Smooth muscle cell of the brain vasculature (primary cell): ENCODE measurements at regions not wholly inside any gene's neighbourhood (a gene's known extent, or its start where the extent isn't known, plus 50 kb on each side); places are given as distances from the start of the nearest gene placed in this dataset.

Source experiments
- DNase-seq: peaks from one replicate; pipeline ENCODE4 v3.0.0-alpha.2; 2012; ENCODE audit warnings: low read depth, low spot score

DNA sequence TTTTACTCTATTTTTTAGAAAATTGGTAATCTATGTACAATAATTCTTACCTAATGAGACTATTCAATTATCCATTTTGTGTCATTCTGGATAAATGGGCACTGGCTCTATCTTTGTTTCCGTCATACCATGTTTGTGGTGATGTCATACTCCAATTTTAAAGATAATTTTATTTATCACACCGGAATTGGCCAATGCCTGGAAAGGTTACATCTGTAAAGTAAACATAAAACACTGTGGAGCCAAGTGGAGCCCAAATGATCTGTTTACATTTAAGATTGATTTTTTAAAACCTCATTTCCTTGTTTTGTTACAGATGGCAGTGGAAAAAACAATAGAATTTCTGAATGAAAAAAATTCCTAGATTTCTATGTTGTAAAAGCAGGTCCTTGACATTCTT is 120.2 kb upstream of the GPRIN3 start:
- no peak for DNase-seq

- DNase-seq, result no peak
Observed at GRCh38 chr4:89425023-89425422, 117.4 kb upstream of the GPRIN3 start.

DNA sequence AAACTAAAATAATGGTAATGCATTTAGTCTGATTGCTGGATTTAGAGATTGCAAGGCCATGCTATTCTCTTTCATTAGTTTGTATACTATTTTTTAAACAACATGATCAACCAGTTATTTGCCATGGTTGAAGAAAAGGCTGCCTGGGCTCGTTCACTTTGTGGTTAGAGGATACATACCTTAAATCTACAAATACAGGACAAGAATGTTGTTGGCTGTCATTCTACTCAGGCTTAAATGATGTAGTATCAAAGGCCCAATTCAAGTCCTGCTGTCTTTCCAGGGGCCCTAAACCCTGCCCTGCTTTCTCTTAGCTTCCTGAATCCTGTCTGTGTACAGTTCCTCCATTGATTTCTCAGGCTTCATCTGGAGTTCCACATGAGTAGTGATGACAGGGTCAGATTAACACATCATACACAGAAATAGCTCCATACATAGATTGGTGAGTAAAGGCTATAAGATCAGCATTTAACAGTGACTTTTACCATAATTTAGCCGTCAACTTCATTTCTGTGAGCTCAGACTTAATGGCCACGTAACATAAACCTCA is 114.9 kb upstream of the GPRIN3 start:
- DNase-seq, result no peak

DNA sequence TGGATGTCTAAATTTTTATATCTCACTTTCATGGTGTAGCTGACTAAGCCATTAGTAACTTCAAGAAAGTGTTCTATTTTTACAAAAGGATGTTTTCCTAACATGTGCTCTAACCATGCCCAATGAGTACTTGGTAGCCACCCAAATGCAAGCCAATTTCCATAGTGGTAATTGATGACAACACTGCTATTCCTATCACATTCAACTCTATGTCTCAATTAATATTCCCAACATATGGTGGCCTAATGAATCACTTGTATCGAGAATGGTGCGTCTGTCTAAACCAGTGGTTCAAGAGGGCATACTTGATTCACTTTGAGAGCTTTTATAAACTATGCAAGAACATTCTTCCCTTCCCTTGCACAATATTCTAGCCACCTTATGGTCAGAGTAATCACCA is 112.9 kb upstream of the GPRIN3 start:
- DNase-seq, result no peak

DNA sequence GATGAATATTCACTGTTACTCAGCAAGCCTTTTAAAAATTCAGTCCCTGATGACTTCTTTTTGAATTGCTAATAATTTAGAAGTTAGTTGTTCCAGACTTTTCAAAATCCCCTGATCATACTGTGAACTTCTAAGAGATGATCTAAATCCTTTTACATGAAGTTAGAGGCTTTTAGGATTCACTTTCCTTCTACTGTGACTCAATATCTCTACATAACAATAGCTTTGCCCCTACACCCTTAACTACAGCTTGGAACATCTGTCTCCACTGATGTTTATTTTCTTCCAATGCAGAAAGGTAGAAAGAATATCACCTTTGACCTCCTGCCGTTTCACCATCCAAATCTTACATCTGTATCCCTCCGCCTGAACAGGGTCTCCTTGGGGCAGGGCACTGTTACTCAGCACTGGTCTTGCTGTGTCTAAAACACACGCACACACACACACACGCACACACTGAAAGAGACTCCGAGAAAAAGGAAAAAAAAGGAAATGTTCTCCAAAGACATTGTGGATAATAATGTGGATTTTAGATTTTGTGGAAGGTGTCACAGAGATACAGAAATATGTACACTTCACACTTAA is 111.6 kb upstream of the GPRIN3 start:
- no peak for DNase-seq

DNA sequence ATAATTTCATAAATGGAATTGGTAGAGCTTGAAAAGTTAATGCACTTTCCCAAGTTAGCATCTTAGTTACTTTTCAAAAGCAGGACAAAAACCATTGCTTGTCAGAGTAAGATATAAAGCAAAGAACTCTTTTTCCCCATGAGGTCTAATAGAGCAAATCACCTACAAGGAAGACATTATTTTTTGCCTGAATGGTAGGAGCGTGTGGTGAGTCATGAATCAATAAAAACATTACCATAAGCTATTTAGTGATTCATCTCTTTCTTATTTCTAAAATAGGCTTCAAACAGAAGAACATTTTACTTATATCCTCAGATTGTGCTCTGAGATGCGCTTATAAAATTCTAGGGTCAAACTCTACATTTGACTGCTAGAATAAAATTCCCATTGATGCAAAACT is 109.4 kb upstream of the GPRIN3 start:
- no peak for DNase-seq

GRCh38 chr4:89413518-89413917 is 105.9 kb upstream of the GPRIN3 start:
- no peak for DNase-seq

GRCh38 chr4:89411539-89412309 is 104.1 kb upstream of the GPRIN3 start:
- DNase-seq, result no peak

- no peak for DNase-seq
Observed at GRCh38 chr4:89410687-89411086, 103.1 kb upstream of the GPRIN3 start.

GRCh38 chr4:89404530-89404929 is 96.9 kb upstream of the GPRIN3 start:
- DNase-seq, result no peak

DNA sequence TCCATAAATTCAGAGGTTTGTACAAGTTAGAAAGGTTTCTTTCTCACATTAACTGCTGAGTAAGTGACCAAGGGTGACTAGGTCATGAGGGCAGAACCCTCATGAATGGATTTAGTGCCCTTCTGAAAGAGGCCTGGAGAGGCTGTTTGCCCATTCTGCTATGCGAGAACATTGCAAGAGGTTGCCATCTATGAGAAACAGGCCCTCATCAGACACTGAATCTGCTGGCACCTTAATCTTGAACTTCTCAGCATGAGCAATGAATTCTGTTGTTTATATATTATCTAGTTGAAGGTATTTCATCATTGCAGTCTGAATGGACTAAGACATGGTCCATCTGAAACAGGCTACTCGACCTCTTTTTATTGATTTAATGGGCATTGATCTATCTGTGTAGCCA is 96.2 kb upstream of the GPRIN3 start:
- no peak for DNase-seq

- DNase-seq, result no peak
Observed at GRCh38 chr4:89400287-89401035, 92.9 kb upstream of the GPRIN3 start.

DNA sequence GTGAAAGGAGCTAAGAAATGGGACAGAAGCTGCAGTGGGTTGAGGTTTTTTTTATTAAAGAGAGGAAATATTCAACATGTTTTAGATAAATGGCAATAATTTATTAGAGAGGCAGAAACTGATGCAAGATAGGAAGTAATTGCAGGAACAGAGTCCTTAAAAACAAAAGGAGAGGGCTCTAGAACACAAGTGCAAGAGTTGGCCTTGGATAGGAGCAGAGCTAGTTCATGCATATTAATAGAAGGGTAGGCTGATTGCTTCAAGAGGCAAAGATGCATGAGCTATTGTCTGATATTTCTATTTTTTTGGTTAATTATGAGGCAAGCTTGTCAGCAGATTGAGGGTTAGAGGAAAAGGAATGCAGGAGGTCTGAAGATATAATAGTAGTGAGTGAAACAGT is 91.0 kb upstream of the GPRIN3 start:
- no peak for DNase-seq

GRCh38 chr4:89398146-89398545 is 90.5 kb upstream of the GPRIN3 start:
- no peak for DNase-seq

- no peak for DNase-seq
Observed at GRCh38 chr4:89397441-89397840, 89.8 kb upstream of the GPRIN3 start.

DNA sequence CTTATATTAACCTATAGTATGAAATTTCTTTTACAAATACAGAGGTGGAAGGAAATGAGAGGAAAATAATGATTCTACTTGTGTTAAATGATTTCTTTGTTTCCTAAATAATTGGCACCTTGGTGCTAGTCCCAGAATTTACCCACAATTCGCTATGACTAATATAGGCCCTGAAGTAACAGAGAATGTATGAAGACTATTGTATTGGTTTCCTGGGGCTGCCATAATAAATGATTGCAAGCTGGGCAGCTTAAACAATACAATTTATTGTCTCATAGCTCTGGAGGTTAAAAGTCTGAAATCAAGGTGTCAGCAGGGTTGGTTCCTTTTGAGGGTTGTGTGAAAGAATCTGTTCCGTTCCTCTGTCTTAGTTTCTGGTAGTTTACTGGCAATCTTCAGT is 74.8 kb upstream of the GPRIN3 start:
- DNase-seq, result no peak

- no peak for DNase-seq
Observed at GRCh38 chr4:89380980-89381379, 73.4 kb upstream of the GPRIN3 start.

GRCh38 chr4:89379511-89380044 is 72.0 kb upstream of the GPRIN3 start:
- DNase-seq, result no peak

DNA sequence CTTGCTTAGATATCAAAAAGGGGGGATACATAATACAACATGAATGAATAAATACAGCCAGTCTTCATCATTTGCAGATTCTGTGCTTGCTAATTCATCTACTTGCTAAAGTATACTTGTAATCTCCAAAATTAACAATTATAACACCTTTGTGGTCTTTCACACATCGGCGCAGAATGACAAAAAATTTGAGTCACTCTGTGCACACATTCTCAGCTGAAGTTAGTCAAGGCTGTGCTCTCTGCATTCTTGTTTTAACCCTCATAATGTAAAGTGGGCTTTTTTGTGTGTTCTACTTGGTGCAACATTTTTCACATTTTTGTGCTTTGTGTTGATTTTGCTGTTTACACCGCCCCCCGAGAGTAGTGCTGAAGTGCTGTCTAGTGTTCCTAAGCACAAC is 65.8 kb upstream of the GPRIN3 start:
- DNase-seq, result no peak

GRCh38 chr4:89371614-89372013 is 64.0 kb upstream of the GPRIN3 start:
- no peak for DNase-seq

GRCh38 chr4:89369581-89369980 is 62.0 kb upstream of the GPRIN3 start:
- DNase-seq, result no peak

DNA sequence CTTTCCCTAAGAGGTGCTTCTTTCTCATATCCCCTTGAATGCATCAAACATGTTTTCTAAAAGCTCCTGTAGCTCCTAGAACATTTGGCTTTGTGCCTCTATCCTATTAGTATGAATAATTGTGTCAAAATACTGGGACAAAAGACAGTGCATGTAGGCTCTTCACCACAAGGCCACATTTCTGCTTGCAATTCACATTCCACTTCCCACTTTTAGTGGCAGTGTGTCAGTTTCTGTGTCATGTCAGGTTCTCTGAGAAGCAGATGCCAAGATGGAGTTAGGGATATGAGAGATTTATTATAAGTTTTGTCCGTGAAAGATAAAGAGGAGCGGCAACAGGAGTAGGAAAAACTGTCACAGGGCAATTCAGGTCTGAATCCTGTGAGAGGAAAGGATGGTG is 61.3 kb upstream of the GPRIN3 start:
- DNase-seq, result no peak
